Choroid plexus epithelial cell (primary cell): ENCODE measurements at regions not wholly inside any gene's neighbourhood (a gene's known extent, or its start where the extent isn't known, plus 50 kb on each side); places are given as distances from the start of the nearest gene placed in this dataset.
"Not testable (repeated sequence)": the region's sequence is repeated elsewhere in the genome, so short reads cannot be mapped to it uniquely, and the experiment has no call there.

Source experiments
- DNase-seq: peaks from one replicate; pipeline ENCODE4 v3.0.0-alpha.2; 2010; ENCODE audit warnings: low read depth
- H3K4me3 ChIP-seq: 2 replicates; pipeline ENCODE4 v1.5.1; 2011; ENCODE audit warnings: low read depth, mild to moderate bottlenecking, control low read depth, low read length, moderate library complexity
- TF ChIP-seq, protein P1 (sequence below): conservative IDR thresholded peaks from 2 replicates; pipeline ENCODE4 v1.5.1; 2011; ENCODE audit warnings: low read depth, mild to moderate bottlenecking, control low read depth, inconsistent platforms, low read length, moderate library complexity

DNA sequence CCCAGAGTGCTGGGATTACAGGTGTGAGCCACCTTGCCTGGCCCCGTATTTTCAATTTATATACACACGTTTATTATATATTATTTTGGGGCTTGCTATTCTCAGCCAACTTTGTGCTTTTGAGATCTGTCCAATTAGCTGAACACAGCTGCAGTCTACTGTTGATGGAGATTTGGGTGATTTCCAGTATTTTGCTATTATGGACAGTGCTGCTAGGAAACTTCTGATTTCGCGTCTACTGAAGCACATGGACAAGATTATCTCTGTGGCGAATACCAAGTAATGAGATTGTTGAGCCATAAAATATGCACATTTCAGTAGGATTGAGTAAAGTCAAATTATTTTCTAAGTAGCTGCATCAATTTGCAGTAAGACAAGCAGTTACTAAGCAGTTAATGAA, 1731.2 kb upstream of the CDH6 start:
- DNase-seq = no peak
- H3K4me3 ChIP-seq = no peak overlapping the region
- TF ChIP-seq, protein P1, sequence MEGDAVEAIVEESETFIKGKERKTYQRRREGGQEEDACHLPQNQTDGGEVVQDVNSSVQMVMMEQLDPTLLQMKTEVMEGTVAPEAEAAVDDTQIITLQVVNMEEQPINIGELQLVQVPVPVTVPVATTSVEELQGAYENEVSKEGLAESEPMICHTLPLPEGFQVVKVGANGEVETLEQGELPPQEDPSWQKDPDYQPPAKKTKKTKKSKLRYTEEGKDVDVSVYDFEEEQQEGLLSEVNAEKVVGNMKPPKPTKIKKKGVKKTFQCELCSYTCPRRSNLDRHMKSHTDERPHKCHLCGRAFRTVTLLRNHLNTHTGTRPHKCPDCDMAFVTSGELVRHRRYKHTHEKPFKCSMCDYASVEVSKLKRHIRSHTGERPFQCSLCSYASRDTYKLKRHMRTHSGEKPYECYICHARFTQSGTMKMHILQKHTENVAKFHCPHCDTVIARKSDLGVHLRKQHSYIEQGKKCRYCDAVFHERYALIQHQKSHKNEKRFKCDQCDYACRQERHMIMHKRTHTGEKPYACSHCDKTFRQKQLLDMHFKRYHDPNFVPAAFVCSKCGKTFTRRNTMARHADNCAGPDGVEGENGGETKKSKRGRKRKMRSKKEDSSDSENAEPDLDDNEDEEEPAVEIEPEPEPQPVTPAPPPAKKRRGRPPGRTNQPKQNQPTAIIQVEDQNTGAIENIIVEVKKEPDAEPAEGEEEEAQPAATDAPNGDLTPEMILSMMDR = no peak

- DNase-seq = no peak
- no peak overlapping the region for H3K4me3 ChIP-seq
- TF ChIP-seq, protein P1 = no peak
These were observed 1732.4 kb upstream of the CDH6 start for GRCh38 chr5:29460971-29461559.

- not testable (repeated sequence) for DNase-seq, H3K4me3 ChIP-seq
These were observed 1742.5 kb upstream of the CDH6 start for GRCh38 chr5:29451004-29451403.

GRCh38 chr5:29414681-29415080, 1778.8 kb upstream of the CDH6 start:
- TF ChIP-seq, protein P1 = no peak
- no peak for DNase-seq
- no peak overlapping the region for H3K4me3 ChIP-seq

GRCh38 chr5:29412979-29413378, 1780.5 kb upstream of the CDH6 start:
- DNase-seq = no peak

GRCh38 chr5:29402270-29402669, 1791.2 kb upstream of the CDH6 start:
- TF ChIP-seq, protein P1 = no peak
- no peak overlapping the region for H3K4me3 ChIP-seq
- no peak for DNase-seq

More at GRCh38 chr5:29412979-29413378, 1780.5 kb upstream of the CDH6 start:
- TF ChIP-seq, protein P1 = no peak
- H3K4me3 ChIP-seq = no peak overlapping the region

DNA sequence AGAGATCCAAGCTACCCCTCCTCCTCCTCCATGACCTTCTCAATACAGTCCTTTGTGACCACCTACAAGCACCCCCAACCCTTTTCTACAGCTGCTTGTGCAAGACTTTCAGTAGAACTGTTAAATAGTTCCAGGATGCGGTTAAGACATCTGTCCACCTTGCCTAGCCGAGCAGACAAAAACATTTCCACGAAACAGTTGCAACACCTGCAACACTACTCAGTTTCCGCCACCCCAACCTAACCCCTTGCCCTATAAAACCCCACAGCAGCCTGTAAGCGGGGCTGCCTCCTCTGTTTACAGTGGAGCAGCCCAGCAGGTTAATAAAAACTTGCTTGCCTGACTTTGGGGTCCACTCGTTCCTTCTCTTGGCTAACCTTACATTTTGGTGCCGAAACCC, 1803.5 kb upstream of the CDH6 start:
- DNase-seq = no peak
- TF ChIP-seq, protein P1 = no peak
- H3K4me3 ChIP-seq = no peak overlapping the region
